Smooth muscle cell (in vitro differentiated cells): ENCODE measurements at regions not wholly inside any gene's neighbourhood (a gene's known extent, or its start where the extent isn't known, plus 50 kb on each side); places are given as distances from the start of the nearest gene placed in this dataset.
A peak's percentile ranks its signal among the peaks of the same experiment; 100 is the strongest.
"Not testable (repeated sequence)": the region's sequence is repeated elsewhere in the genome, so short reads cannot be mapped to it uniquely, and the experiment has no call there.

Experiments used
- DNase-seq: peaks from one replicate; lab custom pipeline; 2025; ENCODE audit not compliant: unreplicated experiment; lab: John Stamatoyannopoulos, UW
- H2AFZ ChIP-seq: fragments of 200-600 bp; sonication (generic); 2 replicates; pipeline ENCODE4 v1.6.0; 2016; ENCODE audit warnings: antibody characterized with exemption, low read depth, mild to moderate bottlenecking
- H3F3A ChIP-seq: fragments of 200-600 bp; sonication (generic); 2 replicates; pipeline ENCODE4 v1.6.0; 2017; ENCODE audit warnings: antibody characterized with exemption, low read depth
- H3K27ac ChIP-seq: fragments of 200-600 bp; sonication (generic); 2 replicates; pipeline ENCODE4 v1.5.1; 2016; ENCODE audit warnings: low read depth, mild to moderate bottlenecking
- H3K27me3 ChIP-seq: fragments of 200-600 bp; sonication (generic); 2 replicates; pipeline ENCODE4 v1.6.1; 2016; ENCODE audit warnings: low read depth, mild to moderate bottlenecking
- H3K36me3 ChIP-seq: fragments of 200-600 bp; sonication (generic); 2 replicates; pipeline ENCODE4 v1.5.1; 2016; ENCODE audit warnings: low read depth
- H3K4me1 ChIP-seq: fragments of 200-600 bp; sonication (generic); 2 replicates; pipeline ENCODE4 v1.5.1; 2016; ENCODE audit warnings: low read depth
- H3K4me2 ChIP-seq: fragments of 200-600 bp; sonication (generic); 2 replicates; pipeline ENCODE4 v1.6.0; 2016; ENCODE audit warnings: mild to moderate bottlenecking
- H3K4me3 ChIP-seq: fragments of 200-600 bp; sonication (generic); 2 replicates; pipeline ENCODE4 v1.5.1; 2016; ENCODE audit warnings: mild to moderate bottlenecking
- H3K79me2 ChIP-seq: fragments of 200-600 bp; sonication (generic); 2 replicates; pipeline ENCODE4 v1.6.0; 2016; ENCODE audit warnings: low read depth, mild to moderate bottlenecking
- H3K9ac ChIP-seq: fragments of 200-600 bp; sonication (generic); 2 replicates; pipeline ENCODE4 v1.6.0; 2016; ENCODE audit warnings: low read depth
- H3K9me3 ChIP-seq: fragments of 200-600 bp; sonication (generic); replicated peaks from 2 replicates; pipeline ENCODE4 v1.5.1; 2016; ENCODE audit warnings: low read depth
- H4K20me1 ChIP-seq: fragments of 200-600 bp; sonication (generic); 2 replicates; pipeline ENCODE4 v1.6.0; 2016; ENCODE audit warnings: low read depth
- WGBS: methylation state at CpG from one replicate; pipeline ENCODE4 v1.1.7; 2016; ENCODE audit warnings: low lambda C conversion rate; 5-methylcytosine and 5-hydroxymethylcytosine counted together
- TF ChIP-seq, protein P1 (sequence below): fragments of 200-600 bp; sonication (generic); IDR thresholded peaks from 2 replicates; pipeline ENCODE4 v1.5.1; 2017; ENCODE audit warnings: borderline replicate concordance, mild to moderate bottlenecking, antibody characterized with exemption; ENCODE audit not compliant: insufficient read depth, poor library complexity, severe bottlenecking

DNA sequence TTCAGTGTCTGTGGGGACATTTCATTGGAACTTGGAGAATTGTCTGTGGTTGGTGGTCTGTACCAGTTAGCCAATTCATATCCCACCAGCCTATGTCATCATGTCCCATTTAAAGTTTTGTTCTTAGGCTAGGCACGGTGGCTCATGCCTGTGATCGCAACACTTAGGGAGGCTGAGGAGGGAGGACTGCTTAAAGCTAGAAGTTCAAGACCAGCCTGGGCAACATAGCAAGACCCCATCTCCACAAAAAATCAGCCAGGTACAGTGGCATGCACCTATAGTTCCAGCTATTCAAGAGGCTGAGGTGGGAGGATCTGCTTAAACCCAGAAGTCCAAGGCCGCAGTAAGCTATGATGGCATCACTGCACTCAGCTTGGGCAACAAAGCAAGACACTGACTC, 55.6 kb upstream of the CCND1 start:
- no peak overlapping the region for H3K4me2 ChIP-seq
- no peaks in the 10 kb centered on the region for H3K79me2 ChIP-seq
- H4K20me1 ChIP-seq: no peaks in the 10 kb centered on the region
- no peaks in the 10 kb centered on the region for H3F3A ChIP-seq
- WGBS: 100% methylated on average over 3 of the region's 3 CpGs
- H3K4me1 ChIP-seq: no peaks in the 10 kb centered on the region
- H2AFZ ChIP-seq: no peak overlapping the region
- H3K9me3 ChIP-seq: no peaks in the 10 kb centered on the region
- no peaks in the 10 kb centered on the region for H3K36me3 ChIP-seq
- H3K27me3 ChIP-seq: no peaks in the 10 kb centered on the region
- H3K9ac ChIP-seq: no peak overlapping the region
- no peak overlapping the region for H3K4me3 ChIP-seq
- TF ChIP-seq, protein P1, sequence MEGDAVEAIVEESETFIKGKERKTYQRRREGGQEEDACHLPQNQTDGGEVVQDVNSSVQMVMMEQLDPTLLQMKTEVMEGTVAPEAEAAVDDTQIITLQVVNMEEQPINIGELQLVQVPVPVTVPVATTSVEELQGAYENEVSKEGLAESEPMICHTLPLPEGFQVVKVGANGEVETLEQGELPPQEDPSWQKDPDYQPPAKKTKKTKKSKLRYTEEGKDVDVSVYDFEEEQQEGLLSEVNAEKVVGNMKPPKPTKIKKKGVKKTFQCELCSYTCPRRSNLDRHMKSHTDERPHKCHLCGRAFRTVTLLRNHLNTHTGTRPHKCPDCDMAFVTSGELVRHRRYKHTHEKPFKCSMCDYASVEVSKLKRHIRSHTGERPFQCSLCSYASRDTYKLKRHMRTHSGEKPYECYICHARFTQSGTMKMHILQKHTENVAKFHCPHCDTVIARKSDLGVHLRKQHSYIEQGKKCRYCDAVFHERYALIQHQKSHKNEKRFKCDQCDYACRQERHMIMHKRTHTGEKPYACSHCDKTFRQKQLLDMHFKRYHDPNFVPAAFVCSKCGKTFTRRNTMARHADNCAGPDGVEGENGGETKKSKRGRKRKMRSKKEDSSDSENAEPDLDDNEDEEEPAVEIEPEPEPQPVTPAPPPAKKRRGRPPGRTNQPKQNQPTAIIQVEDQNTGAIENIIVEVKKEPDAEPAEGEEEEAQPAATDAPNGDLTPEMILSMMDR: no peak
- DNase-seq: no peak
- no peak overlapping the region for H3K27ac ChIP-seq

DNA sequence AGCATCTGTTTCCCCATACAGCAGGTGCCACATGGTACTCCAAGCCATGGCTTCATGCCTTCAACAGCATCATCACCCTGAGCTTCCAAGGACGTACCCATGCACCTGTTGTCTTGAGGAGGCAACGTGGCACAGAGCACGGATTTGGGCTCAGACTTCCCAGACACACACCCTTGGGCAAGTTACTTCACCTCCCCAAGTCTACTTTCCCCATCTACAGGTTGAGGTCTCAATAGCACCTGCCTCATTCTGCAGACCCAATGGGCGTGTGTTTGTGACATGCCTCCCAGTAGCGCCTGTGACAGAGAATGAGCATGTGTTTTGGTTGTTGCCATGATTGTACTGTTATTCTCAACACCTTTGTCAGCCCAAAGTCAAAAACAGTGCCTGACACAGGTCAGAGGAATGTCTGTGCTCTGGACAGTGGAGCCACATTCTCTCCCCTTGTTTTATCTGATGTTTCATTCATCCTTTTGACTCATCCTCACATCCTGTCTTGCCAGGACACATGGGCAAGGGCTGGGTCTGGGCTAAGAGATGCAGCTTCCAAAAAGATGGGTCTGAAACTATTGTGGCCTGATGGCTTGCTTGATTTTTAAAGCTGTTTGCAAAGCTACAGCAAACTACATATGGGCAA, 53.4 kb upstream of the CCND1 start:
- 86% methylated on average over 5 of the region's 5 CpGs for WGBS
- H3F3A ChIP-seq: no peaks in the 10 kb centered on the region
- no peak overlapping the region for H3K4me3 ChIP-seq
- H2AFZ ChIP-seq: no peak overlapping the region
- H3K4me1 ChIP-seq: no peaks in the 10 kb centered on the region
- no peak overlapping the region for H3K4me2 ChIP-seq
- no peak for DNase-seq
- H3K27ac ChIP-seq: peak overlapping the region; percentile 59
- TF ChIP-seq, protein P1: no peak
- H3K79me2 ChIP-seq: no peaks in the 10 kb centered on the region
- no peaks in the 10 kb centered on the region for H3K9me3 ChIP-seq
- H4K20me1 ChIP-seq: no peaks in the 10 kb centered on the region
- H3K36me3 ChIP-seq: no peaks in the 10 kb centered on the region
- H3K9ac ChIP-seq: no peak overlapping the region
- no peaks in the 10 kb centered on the region for H3K27me3 ChIP-seq

DNA sequence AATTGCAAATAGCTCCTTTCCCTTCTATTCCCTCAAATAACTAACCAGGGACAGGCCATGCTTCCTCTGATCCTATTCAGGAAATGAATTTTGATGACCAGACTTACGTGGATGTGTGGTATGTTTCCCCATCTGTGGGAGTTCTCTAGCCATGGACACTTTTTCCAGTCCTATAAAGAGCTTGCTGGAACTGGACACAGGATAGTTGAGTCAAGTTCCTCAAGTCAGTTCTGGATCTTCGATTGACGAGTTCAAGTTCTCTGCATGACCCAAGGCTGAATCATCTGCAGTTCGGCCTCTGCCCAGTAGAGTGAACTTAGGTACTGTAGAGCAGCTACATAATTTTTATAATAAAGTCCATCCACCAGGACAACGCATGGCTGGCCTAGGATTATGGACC, 52.7 kb upstream of the CCND1 start:
- no peak for DNase-seq
- H3K4me3 ChIP-seq: no peak overlapping the region
- H3K9me3 ChIP-seq: no peaks in the 10 kb centered on the region
- H2AFZ ChIP-seq: no peak overlapping the region
- H3K36me3 ChIP-seq: no peaks in the 10 kb centered on the region
- no peaks in the 10 kb centered on the region for H3K79me2 ChIP-seq
- no peaks in the 10 kb centered on the region for H3F3A ChIP-seq
- no peaks in the 10 kb centered on the region for H3K4me1 ChIP-seq
- no peak overlapping the region for H3K9ac ChIP-seq
- H3K27me3 ChIP-seq: no peaks in the 10 kb centered on the region
- H3K4me2 ChIP-seq: no peak overlapping the region
- WGBS: 48% methylated on average over 5 of the region's 5 CpGs
- H3K27ac ChIP-seq: peak overlapping the region; percentile 59
- TF ChIP-seq, protein P1: peak; percentile 18
- no peaks in the 10 kb centered on the region for H4K20me1 ChIP-seq

DNA sequence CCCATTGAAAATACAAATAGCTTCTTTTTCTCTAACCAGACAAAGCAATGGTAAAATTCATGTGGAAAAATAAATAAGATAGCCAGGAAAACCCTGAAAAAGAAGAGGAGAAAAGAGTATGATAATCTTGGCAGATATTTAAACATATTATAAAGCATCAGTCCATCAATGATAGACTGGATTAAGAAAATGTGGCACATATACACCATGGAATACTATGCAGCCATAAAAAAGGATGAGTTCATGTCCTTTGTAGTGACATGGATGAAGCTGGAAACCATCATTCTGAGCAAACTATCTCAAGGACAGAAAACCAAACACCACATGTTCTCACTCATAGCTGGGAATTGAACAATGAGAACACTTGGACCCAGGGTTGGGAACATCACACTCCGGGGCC, 50.9 kb upstream of the CCND1 start:
- not testable (repeated sequence) for H3K4me2 ChIP-seq, H3K9ac ChIP-seq, H3K36me3 ChIP-seq, H3K27ac ChIP-seq, H3K4me3 ChIP-seq, H3K79me2 ChIP-seq, H4K20me1 ChIP-seq, DNase-seq, H3K4me1 ChIP-seq, H3F3A ChIP-seq, H3K9me3 ChIP-seq, H2AFZ ChIP-seq, H3K27me3 ChIP-seq
- WGBS: 100% methylated on average over 1 of the region's 1 CpG
